GM18519 (cell line): ENCODE measurements at regions not wholly inside any gene's neighbourhood (a gene's known extent, or its start where the extent isn't known, plus 50 kb on each side); places are given as distances from the start of the nearest gene placed in this dataset.
"Not testable (repeated sequence)": the region's sequence is repeated elsewhere in the genome, so short reads cannot be mapped to it uniquely, and the experiment has no call there.

Experiments
- ATAC-seq: cut with Tn5 transposase; IDR thresholded peaks from one replicate; pipeline ENCODE4 v1.9.1; 2021; ENCODE audit warnings: mild to moderate bottlenecking, moderate library complexity; ENCODE audit not compliant: unreplicated experiment, low FRiP score

- ATAC-seq = no peak
Observed at GRCh38 chr14:71354801-71355200, 447.5 kb downstream of the PCNX1 start.

- no peak for ATAC-seq
Observed at GRCh38 chr14:71355324-71356201, 448.3 kb downstream of the PCNX1 start.

GRCh38 chr14:71358209-71358931, 451.1 kb downstream of the PCNX1 start:
- no peak for ATAC-seq

GRCh38 chr14:71358932-71359421, 451.7 kb downstream of the PCNX1 start:
- not testable (repeated sequence) for ATAC-seq

GRCh38 chr14:71359823-71360222, 452.6 kb downstream of the PCNX1 start:
- no peak for ATAC-seq

- no peak for ATAC-seq
Observed at GRCh38 chr14:71361336-71361735, 454.1 kb downstream of the PCNX1 start.

GRCh38 chr14:71361874-71362273, 454.6 kb downstream of the PCNX1 start:
- no peak for ATAC-seq

GRCh38 chr14:71362282-71362681, 455.0 kb downstream of the PCNX1 start:
- no peak for ATAC-seq

- no peak for ATAC-seq
Observed at GRCh38 chr14:71362920-71363584, 455.8 kb downstream of the PCNX1 start.

- no peak for ATAC-seq
Observed at GRCh38 chr14:71363946-71364925, 457.0 kb downstream of the PCNX1 start.

GRCh38 chr14:71365361-71365760, 458.1 kb downstream of the PCNX1 start:
- no peak for ATAC-seq

GRCh38 chr14:71366861-71367260, 459.6 kb downstream of the PCNX1 start:
- ATAC-seq = no peak

GRCh38 chr14:71371711-71372396, 464.6 kb downstream of the PCNX1 start:
- no peak for ATAC-seq

GRCh38 chr14:71372411-71372838, 465.2 kb downstream of the PCNX1 start:
- ATAC-seq = no peak

- no peak for ATAC-seq
Observed at GRCh38 chr14:71373773-71374172, 466.5 kb downstream of the PCNX1 start.

- ATAC-seq = no peak
Observed at GRCh38 chr14:71374989-71375388, 467.7 kb downstream of the PCNX1 start.

- ATAC-seq = no peak
Observed at GRCh38 chr14:71377099-71377498, 469.8 kb downstream of the PCNX1 start.

- ATAC-seq = no peak
Observed at GRCh38 chr14:71380271-71380670, 473.0 kb downstream of the PCNX1 start.

GRCh38 chr14:71381814-71382213, 474.6 kb downstream of the PCNX1 start:
- ATAC-seq = no peak
